Activated effector memory CD4-positive, alpha-beta T cell treated with anti-CD3 and anti-CD28 coated beads, Interleukin-2, amount 50 U/mL, for 16 hours (primary cell): ENCODE measurements at regions not wholly inside any gene's neighbourhood (a gene's known extent, or its start where the extent isn't known, plus 50 kb on each side); places are given as distances from the start of the nearest gene placed in this dataset.

Experiments used
- DNase-seq: peaks from one replicate; pipeline ENCODE4 v3.0.0-alpha.2; 2020

- no peak for DNase-seq
These were observed 221.0 kb upstream of the IGF1R start for GRCh38 chr15:98427321-98427720.

- peak; percentile 85 for DNase-seq
These were observed 219.9 kb upstream of the IGF1R start for GRCh38 chr15:98428253-98428989.

GRCh38 chr15:98431171-98431570, 217.2 kb upstream of the IGF1R start:
- DNase-seq = peak; percentile 58

GRCh38 chr15:98433346-98433745, 215.0 kb upstream of the IGF1R start:
- DNase-seq = no peak

GRCh38 chr15:98433856-98434255, 214.5 kb upstream of the IGF1R start:
- DNase-seq = no peak

- no peak for DNase-seq
These were observed 210.6 kb upstream of the IGF1R start for GRCh38 chr15:98437752-98438151.

- DNase-seq = peak; percentile 28
These were observed 210.0 kb upstream of the IGF1R start for GRCh38 chr15:98438326-98438725.

GRCh38 chr15:98438907-98439306, 209.4 kb upstream of the IGF1R start:
- DNase-seq = peak; percentile 38

GRCh38 chr15:98439523-98439942, 208.8 kb upstream of the IGF1R start:
- peak; percentile 49 for DNase-seq

GRCh38 chr15:98440917-98441316, 207.4 kb upstream of the IGF1R start:
- DNase-seq = no peak

- DNase-seq = no peak
These were observed 206.7 kb upstream of the IGF1R start for GRCh38 chr15:98441599-98441998.

- peak; percentile 71 for DNase-seq
These were observed 205.9 kb upstream of the IGF1R start for GRCh38 chr15:98442379-98442833.

GRCh38 chr15:98442901-98443300, 205.4 kb upstream of the IGF1R start:
- no peak for DNase-seq

- no peak for DNase-seq
These were observed 204.8 kb upstream of the IGF1R start for GRCh38 chr15:98443526-98443925.

- DNase-seq = no peak
These were observed 204.2 kb upstream of the IGF1R start for GRCh38 chr15:98444138-98444537.

GRCh38 chr15:98445315-98445714, 203.0 kb upstream of the IGF1R start:
- DNase-seq = no peak

GRCh38 chr15:98446083-98446482, 202.3 kb upstream of the IGF1R start:
- no peak for DNase-seq

GRCh38 chr15:98447069-98447468, 201.3 kb upstream of the IGF1R start:
- no peak for DNase-seq

GRCh38 chr15:98451236-98451635, 197.1 kb upstream of the IGF1R start:
- no peak for DNase-seq

- DNase-seq = no peak
These were observed 196.1 kb upstream of the IGF1R start for GRCh38 chr15:98452238-98452637.

- no peak for DNase-seq
These were observed 192.4 kb upstream of the IGF1R start for GRCh38 chr15:98455904-98456303.

GRCh38 chr15:98476559-98476958, 171.8 kb upstream of the IGF1R start:
- DNase-seq = no peak

- no peak for DNase-seq
These were observed 167.5 kb upstream of the IGF1R start for GRCh38 chr15:98480844-98481243.

GRCh38 chr15:98483575-98484130, 164.7 kb upstream of the IGF1R start:
- DNase-seq = no peak

- DNase-seq = no peak
These were observed 163.4 kb upstream of the IGF1R start for GRCh38 chr15:98484914-98485313.
